Small intestine (tissue), 7 donors: ENCODE measurements at regions not wholly inside any gene's neighbourhood (a gene's known extent, or its start where the extent isn't known, plus 50 kb on each side); places are given as distances from the start of the nearest gene placed in this dataset.
A peak's percentile ranks its signal among the peaks of the same experiment; 100 is the strongest.

Experiments used
- DNase-seq, 2 donors: peaks; one replicate each; pipeline versions ENCODE4 v3.0.0 to v3.0.0-alpha.2; 2013
- FAIRE-seq: peaks from 2 replicates; lab custom pipeline; 2012; peaks lifted over from hg19 to GRCh38; lab: Jason Lieb, UNC
- H3K27ac ChIP-seq, 3 donors: one replicate each; pipeline ENCODE4 v1.5.1; 2013; ENCODE audit warnings: low read length in 2 of 3, mild to moderate bottlenecking in 2 of 3, control low read depth in 1 of 3, inconsistent platforms in 1 of 3, low read depth in 1 of 3, moderate library complexity in 1 of 3
- H3K27me3 ChIP-seq, 3 donors: one replicate each; pipeline ENCODE4 v1.6.1; 2013; ENCODE audit warnings: low read length in 3 of 3, inconsistent platforms in 1 of 3; ENCODE audit not compliant: control insufficient read depth in 3 of 3, insufficient read depth in 3 of 3
- H3K36me3 ChIP-seq, 3 donors: one replicate each; pipeline ENCODE4 v1.6.1; 2013; ENCODE audit warnings: low read length in 3 of 3, inconsistent platforms in 1 of 3, low read depth in 1 of 3, mild to moderate bottlenecking in 1 of 3, moderate library complexity in 1 of 3; ENCODE audit not compliant: control insufficient read depth in 3 of 3, insufficient read depth in 2 of 3
- H3K4me1 ChIP-seq, 3 donors: one replicate each; pipeline ENCODE4 v1.6.1; 2013; ENCODE audit warnings: low read length in 2 of 3, inconsistent platforms in 1 of 3, low read depth in 1 of 3, mild to moderate bottlenecking in 1 of 3, moderate library complexity in 1 of 3; ENCODE audit not compliant: control insufficient read depth in 3 of 3, insufficient read depth in 2 of 3
- H3K4me3 ChIP-seq, 3 donors: one replicate each; pipeline ENCODE4 v1.5.1; 2013; ENCODE audit warnings: low read length in 3 of 3, control low read depth in 1 of 3, inconsistent platforms in 1 of 3, low read depth in 1 of 3, mild to moderate bottlenecking in 1 of 3, moderate library complexity in 1 of 3
- H3K9me3 ChIP-seq, 2 donors: one replicate each; pipeline ENCODE4 v1.6.1; 2013; ENCODE audit warnings: low read depth in 1 of 2, low read length in 1 of 2; ENCODE audit not compliant: control insufficient read depth in 2 of 2, insufficient read depth in 1 of 2
- WGBS, 3 donors: extraction: QIAGEN DNeasy Blood & Tissue Kit; methylation state at CpG; one replicate each; pipeline ENCODE4 v1.1.7; 2013; 5-methylcytosine and 5-hydroxymethylcytosine counted together
- donor health status: healthy with polysubstance abuse.
- donor health status: control.
- donor health status: control.
- donor health status: Bipolar disorder and iron deficiency.
- donor health status: healthy.

GRCh38 chr17:31757097-31757496 lies 101.9 kb downstream of the COPRS start:
- FAIRE-seq, result no peak
- H3K27ac ChIP-seq, result no peak overlapping the region
- H3K27me3 ChIP-seq, result no peaks in the 10 kb centered on the region
- H3K36me3 ChIP-seq, result no peaks in the 10 kb centered on the region
- H3K4me1 ChIP-seq, result peaks cover 0 to 13% (median 0%) of the 10 kb centered on the region in 3 donors
- no peak overlapping the region for H3K4me3 ChIP-seq
- H3K9me3 ChIP-seq, result peaks cover 0 to 8% of the 10 kb centered on the region in 2 donors
- DNase-seq, result no peak
- WGBS, 3 donors, result 88 to 97% (median 90%) methylated on average over 2 of the region's 2 CpGs

DNA sequence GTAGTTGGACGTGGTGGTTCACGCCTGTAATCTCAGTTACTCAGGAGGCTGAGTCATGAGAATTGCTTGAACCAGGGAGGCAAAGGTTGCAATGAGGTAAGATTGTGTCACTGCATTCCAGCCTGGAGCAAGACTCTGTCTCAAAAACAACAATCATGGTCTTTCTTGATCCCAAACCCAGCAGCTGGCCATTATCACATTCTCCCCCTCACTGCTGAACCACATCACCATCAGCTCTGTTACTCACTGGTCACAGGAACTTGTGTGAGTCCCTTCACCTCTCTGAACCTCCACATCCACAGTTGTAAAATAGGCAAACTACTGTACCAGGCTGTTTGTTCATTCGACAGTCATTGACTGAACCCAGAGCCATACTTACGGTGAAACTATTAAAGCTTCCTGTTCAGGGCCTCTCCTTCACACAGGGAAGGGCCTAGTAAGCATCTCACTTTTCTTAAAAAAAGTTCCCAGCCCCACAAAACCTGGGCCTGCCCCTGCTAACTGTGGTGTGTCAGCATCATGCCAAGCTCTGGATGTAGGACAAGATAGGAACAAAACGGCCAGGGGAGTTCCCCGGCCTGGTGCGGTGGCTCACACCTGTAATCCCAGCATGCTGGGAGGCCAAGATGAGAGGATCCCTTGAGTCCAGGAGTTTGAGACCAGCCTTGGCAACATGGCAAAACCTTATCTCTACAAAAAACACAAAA lies 104.7 kb downstream of the COPRS start:
- H3K9me3 ChIP-seq, result peaks cover 0 to 8% of the 10 kb centered on the region in 2 donors
- FAIRE-seq (no peak), DNase-seq (peak; percentile 51 to 57)
- H3K36me3 ChIP-seq, result no peaks in the 10 kb centered on the region
- WGBS, 3 donors, result 72 to 85% (median 75%) methylated on average over 7 of the region's 7 CpGs
- H3K27ac ChIP-seq, result peak overlapping the region in 1 of 3 donors; percentile 27
- H3K4me1 ChIP-seq, result peaks cover 0 to 13% (median 0%) of the 10 kb centered on the region in 3 donors
- H3K27me3 ChIP-seq, result no peaks in the 10 kb centered on the region
- no peak overlapping the region for H3K4me3 ChIP-seq

DNA sequence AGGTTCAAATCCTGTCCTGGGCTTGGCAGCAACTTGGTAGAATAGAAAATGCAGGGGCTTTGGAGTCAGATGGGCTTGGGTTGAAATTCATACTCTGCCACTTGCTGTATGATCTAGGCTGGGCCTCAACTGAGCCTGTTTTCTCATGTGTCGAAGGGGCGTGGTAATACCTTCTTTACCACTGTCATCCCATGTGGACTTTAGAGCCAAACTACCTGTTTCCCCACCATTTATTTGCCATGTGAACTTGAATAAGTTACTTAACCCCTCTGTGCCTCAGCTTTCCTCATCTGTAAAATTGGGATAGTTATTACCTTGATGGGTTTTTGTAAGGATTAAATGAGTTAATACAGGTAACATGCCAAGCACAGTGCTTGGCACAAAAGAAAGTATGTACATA lies 106.0 kb downstream of the COPRS start:
- DNase-seq (peak; percentile 72 to 88), FAIRE-seq (no peak)
- H3K4me3 ChIP-seq, result no peak overlapping the region
- peak overlapping the region in 1 of 3 donors; percentile 73 for H3K27ac ChIP-seq
- peaks cover 0 to 8% of the 10 kb centered on the region in 2 donors for H3K9me3 ChIP-seq
- whole genome bisulfite sequencing, 3 donors, result 20 to 73% (median 54%) methylated on average over 2 of the region's 2 CpGs
- H3K36me3 ChIP-seq, result no peaks in the 10 kb centered on the region
- H3K4me1 ChIP-seq, result peaks cover 0 to 13% (median 0%) of the 10 kb centered on the region in 3 donors
- no peaks in the 10 kb centered on the region for H3K27me3 ChIP-seq

GRCh38 chr17:31752584-31752983 lies 106.5 kb downstream of the COPRS start:
- Histone ChIP-seq H3K36me3 (no peaks in the 10 kb centered on the region), H3K27ac (peak overlapping the region in 1 of 3 donors; percentile 73), H3K4me3 (no peak overlapping the region), H3K4me1 (peaks cover 0 to 13% (median 0%) of the 10 kb centered on the region in 3 donors), H3K27me3 (no peaks in the 10 kb centered on the region), H3K9me3 (peaks cover 0 to 8% of the 10 kb centered on the region in 2 donors)
- DNase-seq (no peak), FAIRE-seq (no peak)
- 75 to 85% (median 84%) methylated on average over 6 of the region's 6 CpGs for WGBS, 3 donors

DNA sequence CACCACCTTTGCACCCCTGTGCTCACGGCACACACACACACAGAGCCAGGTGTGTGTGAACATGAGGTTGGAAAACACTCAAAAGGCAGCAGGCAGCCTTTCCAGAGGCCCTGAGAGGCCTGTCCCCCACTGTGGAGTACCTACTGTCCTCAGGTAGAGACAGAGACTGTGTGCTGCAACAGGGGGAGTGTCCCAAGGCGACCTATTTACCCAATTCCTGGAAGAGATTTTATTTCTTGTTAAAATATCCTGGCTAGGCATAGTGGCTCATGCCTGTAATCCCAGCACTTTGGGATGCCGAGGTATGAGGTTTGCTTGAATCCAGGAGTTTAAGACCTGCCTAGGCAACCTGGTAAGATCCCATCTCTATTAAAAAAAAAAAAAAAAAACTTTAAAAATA lies 108.5 kb downstream of the COPRS start:
- no peak overlapping the region for H3K4me3 ChIP-seq
- no peak overlapping the region for H3K27ac ChIP-seq
- no peaks in the 10 kb centered on the region for H3K36me3 ChIP-seq
- 74 to 79% (median 77%) methylated on average over 3 of the region's 3 CpGs for WGBS, 3 donors
- DNase-seq, result no peak
- H3K27me3 ChIP-seq, result peaks cover 0 to 2% (median 0%) of the 10 kb centered on the region in 3 donors
- H3K4me1 ChIP-seq, result peaks cover 0 to 13% (median 0%) of the 10 kb centered on the region in 3 donors
- FAIRE-seq, result no peak
- H3K9me3 ChIP-seq, result peaks cover 0 to 8% of the 10 kb centered on the region in 2 donors

DNA sequence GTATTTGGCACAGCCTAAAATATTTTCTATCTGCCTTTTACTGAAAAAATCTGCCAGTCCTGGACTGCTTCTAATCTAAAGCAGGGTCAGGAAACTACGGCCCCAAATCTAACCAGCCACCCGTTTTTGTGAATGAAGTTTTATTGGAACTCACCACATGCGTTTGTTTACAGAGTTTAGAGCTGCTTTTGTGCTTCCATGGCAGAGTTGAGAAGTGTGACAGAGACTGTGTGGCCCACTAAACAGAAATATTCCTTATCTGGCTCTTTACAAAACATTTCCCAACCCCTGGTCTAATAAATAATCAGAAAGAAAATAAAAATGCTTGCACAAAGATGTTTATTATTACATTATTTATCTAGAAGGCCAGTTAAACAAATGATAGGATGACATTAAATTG lies 110.2 kb downstream of the COPRS start:
- Histone ChIP-seq H3K4me3 (no peak overlapping the region), H3K9me3 (peaks cover 0 to 5% of the 10 kb centered on the region in 2 donors), H3K36me3 (no peaks in the 10 kb centered on the region), H3K4me1 (peaks cover 0 to 13% (median 0%) of the 10 kb centered on the region in 3 donors), H3K27me3 (peaks cover 0 to 2% (median 0%) of the 10 kb centered on the region in 3 donors), H3K27ac (no peak overlapping the region)
- FAIRE-seq (no peak), DNase-seq (no peak)
- 59 to 72% (median 64%) methylated on average over 3 of the region's 3 CpGs for WGBS, 3 donors

DNA sequence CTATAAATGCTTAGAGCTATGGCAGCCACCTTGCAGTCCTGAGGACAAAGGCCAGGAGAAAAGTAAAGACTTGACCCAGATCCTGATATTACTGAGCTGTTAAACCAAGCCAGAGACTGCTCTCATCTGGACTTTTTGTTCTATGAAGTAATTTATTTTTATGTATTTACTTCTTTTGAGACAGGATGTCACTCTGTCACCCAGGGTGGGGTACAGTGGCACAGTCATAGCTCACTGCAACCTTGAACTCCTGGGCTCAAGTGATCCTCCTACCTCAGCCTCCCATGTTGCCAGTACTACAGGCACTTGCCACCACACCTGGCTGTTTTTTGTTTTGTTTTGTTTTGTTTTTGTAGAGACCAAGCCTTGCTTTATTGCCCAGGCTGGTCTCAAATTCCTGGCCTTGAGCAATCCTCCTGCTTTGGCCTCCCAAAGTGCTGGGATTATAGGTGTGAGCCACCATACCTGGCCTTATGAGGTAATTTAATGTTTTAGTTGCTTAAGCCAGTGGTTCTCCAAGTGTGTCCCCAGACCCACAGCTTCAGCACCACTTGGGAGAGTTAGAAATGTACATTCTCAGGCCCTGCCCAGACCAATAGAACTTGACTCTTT lies 112.1 kb downstream of the COPRS start:
- no peaks in the 10 kb centered on the region for H3K36me3 ChIP-seq
- no peaks in the 10 kb centered on the region for H3K4me1 ChIP-seq
- DNase-seq (no peak), FAIRE-seq (no peak)
- no peak overlapping the region for H3K27ac ChIP-seq
- H3K27me3 ChIP-seq, result peaks cover 0 to 4% (median 0%) of the 10 kb centered on the region in 3 donors
- no peak overlapping the region for H3K4me3 ChIP-seq
- no peaks in the 10 kb centered on the region for H3K9me3 ChIP-seq

DNA sequence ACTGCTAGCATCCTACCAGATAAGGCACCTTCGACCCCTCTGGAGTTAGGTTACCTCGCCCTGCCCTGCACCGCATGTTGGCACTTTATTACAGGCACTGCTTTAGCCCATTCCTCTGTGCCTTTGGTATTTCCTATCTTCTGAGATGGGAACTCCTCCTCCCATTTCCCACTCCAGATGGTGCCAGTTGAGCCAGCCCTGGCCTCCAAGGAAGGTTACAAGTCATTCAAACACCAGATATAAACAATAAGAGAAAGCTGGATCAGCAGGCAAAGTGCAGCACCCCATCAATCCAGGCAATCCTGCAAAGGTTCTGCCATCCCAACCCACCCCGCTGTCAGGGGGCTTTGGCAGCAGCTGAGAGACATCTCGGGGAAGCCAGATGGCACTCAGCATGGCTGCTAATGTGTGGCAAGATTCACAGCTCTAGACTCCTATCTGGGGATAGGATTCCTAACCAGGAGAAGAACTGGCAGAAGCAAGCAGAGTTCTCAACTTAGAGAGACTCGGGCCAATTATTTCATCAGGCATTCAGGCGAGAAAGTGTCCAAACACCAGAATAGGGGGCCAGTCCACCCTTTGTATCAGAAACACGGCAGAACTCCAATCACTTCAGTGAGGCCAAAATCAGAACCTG lies 113.0 kb downstream of the COPRS start:
- WGBS, 3 donors, result 79 to 83% (median 80%) methylated on average over 8 of the region's 8 CpGs
- H3K36me3 ChIP-seq, result no peaks in the 10 kb centered on the region
- H3K4me1 ChIP-seq, result no peaks in the 10 kb centered on the region
- no peaks in the 10 kb centered on the region for H3K9me3 ChIP-seq
- H3K4me3 ChIP-seq, result no peak overlapping the region
- FAIRE-seq, result no peak
- peaks cover 0 to 4% (median 0%) of the 10 kb centered on the region in 3 donors for H3K27me3 ChIP-seq
- H3K27ac ChIP-seq, result no peak overlapping the region
- no peak for DNase-seq
